ENCODE measurements at regions not wholly inside any gene's neighbourhood (a gene's known extent, or its start where the extent isn't known, plus 50 kb on each side); places are given as distances from the start of the nearest gene placed in this dataset.

GRCh38 chr5:6181147-6181729 is 197.1 kb downstream of the MED10 start:
- Histone ChIP-seq H3K9me2 (ENCODE audit: insufficient read depth) (no peaks in the 10 kb centered on the region), H3K4me2 (ENCODE audit: unreplicated experiment) (no peak overlapping the region), H3K4me1 (ENCODE audit: insufficient read depth) (no peaks in the 10 kb centered on the region), H3K27me3 (replicated peaks; ENCODE audit: insufficient read depth) (no peaks in the 10 kb centered on the region; the same call in 1 of the 2 replicates), H3K9ac (no peak overlapping the region), H3K27ac (no peak overlapping the region), H2AFZ (no peak overlapping the region), H4K20me1 (ENCODE audit: insufficient read depth) (no peaks in the 10 kb centered on the region), H3K79me2 (ENCODE audit: insufficient read depth) (no peaks in the 10 kb centered on the region), H3K4me3 (no peak overlapping the region), H3K36me3 (ENCODE audit: low read depth) (no peaks in the 10 kb centered on the region), H3F3A (ENCODE audit: insufficient read depth) (no peaks in the 10 kb centered on the region), H3K9me3 (ENCODE audit: low read depth) (no peaks in the 10 kb centered on the region)
- in situ Hi-C loops (cut with MboI): no loop called here
- no peak for DNase-seq
- TF ChIP-seq EZH2 (IDR thresholded peaks at IDR 0.05; ENCODE audit: insufficient read depth, poor library complexity, severe bottlenecking) (no peak), EZH2phosphoT487 (IDR thresholded peaks at IDR 0.05; ENCODE audit: insufficient read depth, low read depth) (no peak)
- WGBS, 2 experiments (ENCODE audit: low coverage in 1 of 2, low lambda C conversion rate in 2 of 2, missing lambda C conversion rate in 2 of 2): 26 to 37% methylated on average over 5 of the region's 5 CpGs

- Histone ChIP-seq H3K9ac (no peak overlapping the region), H3K4me3 (no peak overlapping the region), H3K9me3 (ENCODE audit: low read depth) (no peaks in the 10 kb centered on the region), H3K9me2 (ENCODE audit: insufficient read depth) (no peaks in the 10 kb centered on the region), H2AFZ (no peak overlapping the region), H3K79me2 (ENCODE audit: insufficient read depth) (no peaks in the 10 kb centered on the region), H3K4me1 (ENCODE audit: insufficient read depth) (no peaks in the 10 kb centered on the region), H3K27me3 (replicated peaks; ENCODE audit: insufficient read depth) (no peaks in the 10 kb centered on the region; the same call in 1 of the 2 replicates), H3K4me2 (ENCODE audit: unreplicated experiment) (no peak overlapping the region), H4K20me1 (ENCODE audit: insufficient read depth) (no peaks in the 10 kb centered on the region), H3F3A (ENCODE audit: insufficient read depth) (no peaks in the 10 kb centered on the region), H3K27ac (no peak overlapping the region), H3K36me3 (ENCODE audit: low read depth) (no peaks in the 10 kb centered on the region)
- DNase-seq: no peak
- in situ Hi-C loops (cut with MboI): no loop called here
- TF ChIP-seq EZH2 (IDR thresholded peaks at IDR 0.05; ENCODE audit: insufficient read depth, poor library complexity, severe bottlenecking) (no peak), EZH2phosphoT487 (IDR thresholded peaks at IDR 0.05; ENCODE audit: insufficient read depth, low read depth) (no peak)
- 41 to 75% methylated on average over 1 to 2 of the region's 2 CpGs for WGBS, 2 experiments (ENCODE audit: low coverage in 1 of 2, low lambda C conversion rate in 2 of 2, missing lambda C conversion rate in 2 of 2)
These were observed 198.0 kb downstream of the MED10 start for GRCh38 chr5:6180231-6180872.

GRCh38 chr5:6178846-6179532 is 199.4 kb downstream of the MED10 start:
- Histone ChIP-seq H3K9me2 (ENCODE audit: insufficient read depth) (no peaks in the 10 kb centered on the region), H3K36me3 (ENCODE audit: low read depth) (no peaks in the 10 kb centered on the region), H3K4me1 (ENCODE audit: insufficient read depth) (no peaks in the 10 kb centered on the region), H3K27me3 (replicated peaks; ENCODE audit: insufficient read depth) (no peaks in the 10 kb centered on the region; the same call in 1 of the 2 replicates), H3K79me2 (ENCODE audit: insufficient read depth) (no peaks in the 10 kb centered on the region), H3K4me3 (no peak overlapping the region), H3K9me3 (ENCODE audit: low read depth) (no peaks in the 10 kb centered on the region), H3K9ac (no peak overlapping the region), H3K27ac (no peak overlapping the region), H2AFZ (no peak overlapping the region), H4K20me1 (ENCODE audit: insufficient read depth) (no peaks in the 10 kb centered on the region), H3F3A (ENCODE audit: insufficient read depth) (no peaks in the 10 kb centered on the region), H3K4me2 (ENCODE audit: unreplicated experiment) (no peak overlapping the region)
- DNase-seq: no peak
- WGBS, 2 experiments (ENCODE audit: low coverage in 1 of 2, low lambda C conversion rate in 2 of 2, missing lambda C conversion rate in 2 of 2): 37 to 49% methylated on average over 2 of the region's 2 CpGs
- in situ Hi-C loops (cut with MboI): no loop called here
- TF ChIP-seq EZH2 (IDR thresholded peaks at IDR 0.05; ENCODE audit: insufficient read depth, poor library complexity, severe bottlenecking): no peak
- no peak for TF ChIP-seq EZH2phosphoT487 (IDR thresholded peaks at IDR 0.05; ENCODE audit: insufficient read depth, low read depth)

- no peak overlapping the region for H3K27ac ChIP-seq
- no peaks in the 10 kb centered on the region for H3K9me3 ChIP-seq (ENCODE audit: low read depth)
- no peak overlapping the region for H2AFZ ChIP-seq
- in situ Hi-C loops (cut with MboI): no loop called here
- no peaks in the 10 kb centered on the region for H3K4me1 ChIP-seq (ENCODE audit: insufficient read depth)
- H3K79me2 ChIP-seq (ENCODE audit: insufficient read depth): no peaks in the 10 kb centered on the region
- 27 to 30% methylated on average over 5 of the region's 5 CpGs for WGBS, 2 experiments (ENCODE audit: low coverage in 1 of 2, low lambda C conversion rate in 2 of 2, missing lambda C conversion rate in 2 of 2)
- no peak overlapping the region for H3K4me3 ChIP-seq
- TF ChIP-seq EZH2 (IDR thresholded peaks at IDR 0.05; ENCODE audit: insufficient read depth, poor library complexity, severe bottlenecking) (no peak), EZH2phosphoT487 (IDR thresholded peaks at IDR 0.05; ENCODE audit: insufficient read depth, low read depth) (no peak)
- no peaks in the 10 kb centered on the region for H3F3A ChIP-seq (ENCODE audit: insufficient read depth)
- no peaks in the 10 kb centered on the region for H3K36me3 ChIP-seq (ENCODE audit: low read depth)
- DNase-seq: no peak
- no peaks in the 10 kb centered on the region for H3K9me2 ChIP-seq (ENCODE audit: insufficient read depth)
- H3K4me2 ChIP-seq (ENCODE audit: unreplicated experiment): no peak overlapping the region
- H4K20me1 ChIP-seq (ENCODE audit: insufficient read depth): no peaks in the 10 kb centered on the region
- no peak overlapping the region for H3K9ac ChIP-seq
- H3K27me3 ChIP-seq (replicated peaks; ENCODE audit: insufficient read depth): no peaks in the 10 kb centered on the region; the same call in 1 of the 2 replicates
These were observed 200.4 kb downstream of the MED10 start for GRCh38 chr5:6177926-6178325.

All from GM23248 (cell line).